HG03457 (cell line): ENCODE measurements at regions not wholly inside any gene's neighbourhood (a gene's known extent, or its start where the extent isn't known, plus 50 kb on each side); places are given as distances from the start of the nearest gene placed in this dataset.

Experiments used
- ATAC-seq: cut with Tn5 transposase; IDR thresholded peaks from one replicate; pipeline ENCODE4 v1.9.1; 2021; ENCODE audit warnings: moderate number of reproducible peaks; ENCODE audit not compliant: unreplicated experiment

DNA sequence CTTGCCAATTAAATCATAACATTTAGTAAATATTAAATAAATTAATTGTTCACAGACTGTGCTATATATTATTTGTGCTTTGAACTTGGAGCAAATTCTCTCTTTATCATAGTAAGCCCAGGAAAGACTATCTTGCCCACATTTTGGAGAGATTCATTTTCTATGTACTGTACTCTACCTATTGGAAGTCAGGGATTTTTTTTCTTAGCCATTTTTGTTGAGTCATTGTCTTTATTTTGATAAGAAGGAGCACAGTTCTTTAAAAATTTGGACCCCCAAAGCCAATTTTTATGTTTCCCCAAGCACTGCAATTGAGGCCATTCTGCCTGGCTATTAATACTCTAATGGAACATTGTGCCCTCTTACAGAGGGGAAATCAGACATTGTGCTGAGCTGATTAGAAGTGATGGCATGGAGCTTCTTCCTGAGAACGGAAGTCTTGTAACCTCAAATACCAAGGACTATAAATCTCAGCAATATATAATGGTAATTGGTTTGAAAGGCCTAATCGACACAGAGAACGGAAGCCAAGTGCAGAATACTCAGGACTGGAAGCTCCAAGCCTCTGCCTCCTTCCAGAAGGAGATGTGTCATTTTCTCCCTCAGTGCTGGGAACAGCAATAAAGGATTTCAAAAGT, 188.8 kb upstream of the PAPPA start:
- ATAC-seq, result no peak

DNA sequence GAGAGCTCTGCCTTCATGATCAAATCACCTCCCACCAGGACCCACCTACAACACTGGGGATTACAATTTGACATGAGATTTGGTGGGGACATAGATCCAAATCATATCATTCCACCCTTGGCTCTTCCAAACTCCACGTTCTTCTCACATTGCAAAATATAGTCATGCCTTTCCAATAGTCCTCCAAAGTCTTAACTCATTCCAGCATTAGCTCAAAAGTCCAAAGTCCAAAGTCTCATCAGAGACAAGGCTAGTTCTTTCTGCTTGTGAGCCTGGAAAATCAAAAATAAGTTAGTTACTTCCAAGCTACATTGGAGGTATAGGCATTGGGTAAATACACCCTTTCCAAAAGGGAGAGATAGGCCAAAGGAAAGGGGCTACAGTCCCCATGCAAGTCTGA, 186.9 kb upstream of the PAPPA start:
- no peak for ATAC-seq

DNA sequence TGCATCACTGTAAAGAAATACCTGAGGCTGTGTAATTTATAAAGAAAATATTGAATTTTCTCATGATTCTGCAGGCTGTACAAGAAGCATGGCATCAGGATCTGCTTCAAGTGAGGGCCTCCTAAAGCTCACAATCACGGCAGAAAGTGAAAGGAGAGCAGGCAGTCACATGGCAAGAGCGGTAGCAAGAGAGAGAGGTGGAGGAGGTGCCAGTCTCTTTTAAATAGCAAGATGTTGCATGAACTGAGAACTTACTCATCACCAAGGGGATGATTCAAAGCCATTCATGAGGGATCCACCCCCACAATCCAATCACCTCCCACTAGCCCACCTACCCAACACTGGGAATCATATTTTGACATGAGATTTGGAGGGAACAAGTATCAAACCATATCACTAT, 184.5 kb upstream of the PAPPA start:
- ATAC-seq, result no peak

DNA sequence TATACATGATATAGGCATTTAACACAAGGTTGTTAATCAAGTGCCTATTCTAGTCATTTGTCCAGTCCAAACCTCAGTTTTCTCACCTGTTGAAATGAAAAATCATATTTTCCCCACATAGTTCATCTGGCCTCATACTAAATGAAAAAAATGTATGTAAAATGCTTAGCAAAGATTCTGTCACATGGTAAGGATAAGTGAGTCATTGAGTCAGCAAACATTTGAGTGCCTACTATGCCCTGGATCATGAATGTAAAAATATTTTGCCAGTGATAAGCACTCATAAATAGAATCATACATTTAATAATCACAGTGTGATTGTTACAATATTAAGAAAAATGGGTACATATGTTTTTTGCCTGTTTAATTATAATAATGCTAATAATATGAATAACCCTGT, 181.2 kb upstream of the PAPPA start:
- ATAC-seq, result no peak

DNA sequence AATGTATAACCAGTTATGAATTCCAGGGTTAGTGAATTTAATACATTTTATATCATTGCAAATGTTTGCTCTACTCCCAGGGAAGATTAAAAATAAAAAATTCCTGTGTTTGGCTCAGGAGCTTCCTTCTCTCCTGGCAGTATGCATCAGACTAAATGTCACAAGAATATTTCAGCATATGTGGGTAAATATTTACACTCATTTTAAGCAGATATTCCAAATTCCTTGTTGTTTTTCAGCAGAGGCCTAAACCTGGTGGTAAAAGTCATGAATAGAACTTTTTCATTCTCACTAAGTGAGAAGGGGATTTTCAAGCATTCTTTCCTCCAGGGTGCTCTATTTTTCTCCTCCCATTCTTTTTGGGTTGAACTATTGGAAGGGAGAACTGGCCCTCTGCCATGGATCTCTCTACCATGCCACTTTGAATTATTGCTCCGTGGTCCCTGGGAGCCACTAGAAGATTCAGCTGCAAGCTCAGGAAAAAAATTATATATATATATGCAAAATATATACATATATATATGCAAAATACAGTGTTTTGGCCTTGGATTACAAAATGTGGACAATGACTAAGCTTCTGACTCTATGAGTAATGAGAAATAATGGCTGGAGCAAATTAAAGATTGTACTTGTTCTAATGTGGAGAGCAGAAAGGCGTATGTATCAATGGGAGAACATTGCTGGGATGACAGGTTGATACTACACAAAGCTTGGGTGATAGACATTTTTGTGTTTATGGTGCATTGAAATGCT, 180.6 kb upstream of the PAPPA start:
- ATAC-seq, result no peak

DNA sequence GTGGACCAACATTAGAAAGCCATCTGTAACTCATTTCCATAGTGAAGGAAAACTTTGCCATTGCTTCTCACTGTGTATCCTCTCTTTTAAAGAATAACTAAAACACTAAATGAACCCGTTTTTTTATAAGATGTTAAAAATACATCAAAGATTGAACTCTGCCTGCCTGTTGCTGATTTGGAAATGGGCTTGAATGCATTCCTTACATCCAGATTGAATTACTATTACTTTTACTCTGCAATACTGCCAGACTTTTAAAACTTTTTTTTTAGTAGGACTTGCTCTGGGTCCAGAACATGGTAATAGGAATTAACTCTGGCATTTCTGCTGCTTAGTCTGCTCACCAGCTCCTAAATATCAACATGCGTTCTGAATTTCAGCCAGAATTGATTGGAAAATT, 176.8 kb upstream of the PAPPA start:
- no peak for ATAC-seq

DNA sequence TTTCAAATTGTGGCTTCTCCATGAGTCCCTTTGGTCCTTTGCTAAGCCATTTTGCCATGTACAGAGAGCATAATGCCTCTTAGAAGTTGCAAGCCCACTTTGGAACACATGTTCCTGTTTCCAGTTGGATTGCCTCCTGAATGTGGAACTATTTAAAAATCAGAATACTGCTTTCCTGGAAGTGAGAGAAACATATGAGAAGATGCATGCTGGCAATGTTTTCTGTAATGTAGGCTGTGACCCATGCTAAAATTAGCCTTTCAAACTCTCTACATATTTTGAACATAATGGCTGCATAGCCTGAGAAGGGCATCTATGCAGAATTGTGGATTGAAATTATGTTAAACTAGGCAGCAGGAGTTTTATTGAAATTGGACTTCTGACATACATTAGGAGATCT, 175.5 kb upstream of the PAPPA start:
- ATAC-seq, result no peak

DNA sequence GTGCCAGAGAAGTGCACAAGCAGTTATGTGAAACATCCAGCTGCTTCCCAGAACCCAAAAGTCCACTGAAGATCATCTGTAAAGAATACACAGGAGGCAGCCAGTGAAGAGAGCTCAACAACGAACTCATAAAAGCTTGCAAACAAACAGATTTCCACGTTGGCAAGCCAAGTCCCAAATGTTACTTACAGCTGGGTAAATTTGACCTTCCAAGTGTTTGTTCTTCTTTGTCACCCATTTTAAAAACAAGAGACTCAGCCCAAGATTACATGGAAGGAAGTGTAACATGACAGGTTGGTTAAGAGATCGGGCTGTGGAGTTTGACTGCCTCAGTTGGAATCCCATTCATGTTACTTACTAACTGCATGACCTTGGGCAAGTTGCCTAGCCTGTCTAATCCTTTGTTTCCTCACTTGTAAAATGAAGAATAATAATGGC, 174.9 kb upstream of the PAPPA start:
- no peak for ATAC-seq

DNA sequence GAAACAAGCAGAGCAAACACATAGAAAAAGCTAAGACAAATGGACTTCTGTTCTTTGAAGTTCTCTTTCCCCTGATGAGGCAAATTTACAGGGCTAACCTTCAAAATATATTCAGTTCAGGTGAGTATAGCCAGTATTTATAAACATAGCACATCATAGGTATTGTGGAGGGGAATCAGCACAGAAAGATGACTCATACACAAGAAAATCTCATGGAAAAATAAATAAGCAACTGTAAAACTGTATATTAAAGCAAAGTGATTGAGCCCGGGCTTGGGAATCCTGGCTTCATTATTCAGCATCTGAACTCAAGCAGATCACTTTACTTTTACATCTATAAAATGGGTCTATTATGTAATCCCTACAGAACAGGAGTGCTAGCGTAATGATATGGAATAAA, 173.5 kb upstream of the PAPPA start:
- no peak for ATAC-seq

DNA sequence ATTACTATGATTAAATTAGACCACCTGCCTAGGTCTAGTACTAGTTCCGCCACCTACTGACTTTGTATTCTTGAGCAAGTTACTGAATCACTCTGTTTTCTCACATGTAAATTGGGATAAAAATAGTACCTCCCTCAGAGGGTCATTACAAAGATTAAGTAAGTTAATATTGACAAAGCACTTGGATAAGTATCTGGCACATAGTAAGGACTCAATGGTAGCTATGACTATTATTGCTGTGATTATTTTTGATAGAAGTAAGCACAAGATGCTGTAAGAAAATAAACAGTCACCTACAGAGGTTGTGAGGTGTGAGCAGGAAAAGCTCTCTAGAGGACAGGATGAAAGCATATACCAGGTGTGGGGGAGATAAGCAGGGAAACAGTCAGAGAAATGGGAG, 173.1 kb upstream of the PAPPA start:
- ATAC-seq, result no peak

DNA sequence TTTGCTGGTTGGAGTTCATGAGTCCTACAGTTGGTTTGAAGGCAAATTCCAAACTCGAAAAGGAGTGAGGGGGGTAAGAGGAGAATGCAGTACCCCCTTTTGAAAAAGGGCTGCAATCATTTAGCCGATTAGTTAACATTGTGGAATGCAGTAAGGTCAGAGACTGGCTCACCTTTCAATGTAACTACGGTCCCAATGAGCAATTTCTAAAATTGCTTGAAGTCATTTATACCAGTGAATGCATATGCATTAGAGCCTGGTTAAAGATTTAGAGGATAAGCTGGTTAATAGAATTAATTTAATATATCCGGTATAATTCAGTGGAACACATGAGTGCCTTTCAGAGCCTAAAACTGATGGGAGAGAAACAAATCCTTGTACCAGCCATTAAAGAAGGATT, 172.6 kb upstream of the PAPPA start:
- ATAC-seq, result no peak

DNA sequence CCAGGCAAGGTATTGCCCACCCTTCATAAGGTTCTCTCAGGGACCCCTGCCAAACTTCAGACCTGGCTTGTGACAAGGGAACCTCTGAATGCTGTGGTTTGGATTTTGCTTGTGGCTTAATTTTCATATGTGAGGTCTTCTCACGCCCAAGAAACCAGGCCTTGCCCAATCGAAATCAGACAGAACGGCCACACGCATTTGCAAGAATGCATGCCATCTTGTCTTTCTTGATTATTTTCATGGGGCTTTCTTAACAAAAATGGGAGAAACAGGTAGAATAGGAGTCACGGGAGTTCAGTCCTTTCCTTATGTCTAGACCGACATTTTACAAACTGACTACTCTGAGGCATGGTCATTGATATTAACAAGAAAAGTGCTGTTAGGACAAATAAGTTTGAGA, 170.2 kb upstream of the PAPPA start:
- no peak for ATAC-seq

DNA sequence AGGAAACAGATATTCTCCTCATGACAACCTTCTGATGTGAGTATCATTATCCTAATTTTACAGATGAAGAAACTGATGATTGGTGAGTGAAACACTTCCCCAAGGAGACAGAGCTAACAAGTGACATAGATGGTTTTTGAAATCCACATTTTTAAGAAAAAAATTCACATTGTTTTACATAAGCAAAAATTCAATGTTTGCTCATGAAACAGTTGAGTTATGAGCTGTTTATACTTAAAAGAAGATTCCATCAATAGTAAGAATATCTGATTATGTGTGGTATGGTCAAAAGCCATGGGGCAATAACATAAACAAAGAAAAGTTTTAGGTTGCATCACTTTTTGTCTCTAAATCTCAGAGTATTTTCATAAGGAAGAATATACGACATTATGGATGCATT, 167.9 kb upstream of the PAPPA start:
- no peak for ATAC-seq

DNA sequence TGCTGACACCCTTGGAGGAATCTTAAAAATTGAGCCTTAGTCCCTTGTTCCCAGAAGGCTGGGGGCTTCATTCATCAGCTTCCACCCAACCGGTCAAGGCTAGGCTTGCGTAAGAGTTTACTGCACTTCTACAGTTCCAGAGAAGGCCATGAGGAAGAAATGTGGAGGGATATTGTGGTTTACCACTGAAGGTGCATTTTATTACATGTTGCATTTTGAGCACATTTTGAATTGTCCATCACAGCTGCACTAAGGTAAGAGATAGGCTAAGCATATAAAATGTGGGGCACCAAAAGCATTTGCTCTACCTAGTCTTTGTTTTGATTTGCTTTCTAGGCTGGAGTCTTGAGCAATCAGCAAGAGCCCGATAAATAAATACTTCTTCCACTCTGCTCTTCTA, 167.1 kb upstream of the PAPPA start:
- ATAC-seq, result no peak

DNA sequence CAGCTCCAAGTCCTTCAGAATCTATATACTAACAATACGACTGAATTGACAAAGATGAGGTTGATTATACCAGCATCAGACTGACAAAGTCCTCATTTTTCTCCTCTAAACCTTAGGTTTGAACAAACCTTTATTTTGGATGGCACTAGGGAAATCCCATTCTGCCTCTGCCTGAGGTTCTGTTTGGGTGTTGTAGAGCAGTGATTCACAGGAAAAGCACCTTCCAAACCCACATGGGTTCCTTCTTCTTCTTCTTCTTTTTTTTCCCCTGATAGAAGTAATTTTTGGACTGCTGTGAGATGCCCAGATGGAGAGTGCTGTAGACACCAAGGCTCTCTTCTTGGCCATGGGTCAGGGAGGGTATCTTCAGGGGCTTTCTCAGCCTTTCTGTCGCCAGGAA, 164.9 kb upstream of the PAPPA start:
- ATAC-seq, result no peak

DNA sequence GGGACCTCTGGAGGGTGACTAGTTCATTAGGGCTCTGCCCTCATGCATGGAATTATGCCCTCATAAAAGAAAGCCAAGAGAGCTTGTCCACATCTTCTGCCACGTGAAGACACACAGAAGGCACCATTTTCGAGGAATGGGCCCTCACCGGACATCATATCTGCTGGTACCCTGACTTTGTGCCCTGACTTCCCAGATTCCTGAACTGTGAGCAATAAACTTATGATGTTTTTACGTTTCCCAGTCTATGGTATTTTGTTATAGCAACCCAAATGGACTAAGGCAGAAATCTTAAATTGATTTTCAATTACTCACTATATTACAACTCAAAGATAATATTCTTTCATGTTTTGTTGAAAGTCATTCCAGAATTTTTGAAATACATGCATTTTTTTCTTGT, 163.8 kb upstream of the PAPPA start:
- ATAC-seq, result no peak

DNA sequence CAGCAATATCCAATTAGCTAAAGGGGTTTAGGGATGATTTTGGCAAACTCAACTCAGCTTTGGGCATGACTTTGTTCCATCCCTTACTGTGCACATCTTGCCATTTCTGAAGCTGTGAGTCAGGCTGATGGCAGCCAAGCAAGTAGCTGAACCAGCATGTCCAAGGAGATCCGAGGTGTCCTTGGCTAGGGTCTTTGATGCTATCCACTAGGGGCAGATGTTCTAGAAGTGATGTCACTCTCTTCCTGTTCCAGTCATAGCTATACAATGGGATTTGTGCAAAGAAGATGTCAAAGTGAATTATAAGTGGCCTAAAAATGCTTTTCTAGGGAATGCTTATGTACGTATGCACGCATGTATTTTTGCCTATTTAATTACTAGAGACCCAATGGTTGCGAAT, 160.8 kb upstream of the PAPPA start:
- ATAC-seq, result no peak

DNA sequence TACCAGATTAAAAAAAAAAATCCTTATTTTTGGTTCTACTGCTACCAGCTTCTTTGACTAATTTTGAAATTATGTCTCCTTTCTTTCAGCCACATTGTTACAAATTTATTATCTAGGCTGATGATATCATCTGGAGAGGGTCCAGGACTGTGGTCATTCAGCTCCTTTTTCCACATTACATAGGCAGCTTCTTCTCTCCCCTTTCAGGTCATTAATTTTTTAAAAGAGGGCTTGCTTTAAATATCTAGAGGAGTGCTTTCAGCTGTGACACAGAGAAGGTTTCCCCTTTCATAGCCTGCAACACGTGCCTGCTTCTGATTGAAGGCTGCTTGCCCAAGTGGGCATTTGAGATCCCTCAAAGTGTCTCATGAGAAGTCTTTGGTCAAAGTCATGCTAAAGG, 155.7 kb upstream of the PAPPA start:
- ATAC-seq, result no peak

DNA sequence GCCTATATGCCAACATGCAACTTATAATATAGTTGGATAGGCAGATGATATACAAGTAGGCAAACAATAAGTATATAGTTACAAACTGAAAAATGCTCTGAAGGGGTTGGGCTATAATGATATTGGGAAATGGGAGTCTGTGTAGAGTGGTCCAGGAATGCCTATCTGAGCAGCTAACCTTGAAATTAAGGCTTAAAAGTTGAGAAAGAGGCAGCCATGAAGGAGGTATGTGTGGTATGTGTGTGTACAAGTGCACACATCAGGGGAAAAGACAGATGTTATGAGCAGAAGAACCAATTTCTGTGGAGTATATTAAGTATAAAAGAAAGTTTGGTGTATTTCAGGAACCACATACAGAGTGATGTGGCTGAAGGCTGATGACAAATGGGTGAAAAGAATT, 154.9 kb upstream of the PAPPA start:
- ATAC-seq, result no peak

DNA sequence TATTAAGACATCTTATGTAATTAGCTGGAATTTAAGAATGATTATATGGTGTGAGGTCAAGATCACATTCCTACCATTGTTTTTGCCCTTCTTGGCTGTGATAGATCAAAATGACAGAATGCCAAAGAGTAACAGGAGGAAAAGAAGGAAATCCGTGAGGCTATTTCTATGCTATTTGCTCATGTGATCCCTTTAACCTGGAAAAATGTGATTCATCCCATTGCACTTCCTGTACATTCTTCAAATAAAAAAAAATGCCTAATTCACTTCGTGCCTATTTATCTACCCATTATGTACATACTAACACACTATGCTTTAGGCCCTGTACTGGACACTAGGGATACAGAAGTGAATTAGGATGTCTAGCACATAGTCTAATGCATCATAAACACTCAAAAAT, 154.1 kb upstream of the PAPPA start:
- no peak for ATAC-seq

DNA sequence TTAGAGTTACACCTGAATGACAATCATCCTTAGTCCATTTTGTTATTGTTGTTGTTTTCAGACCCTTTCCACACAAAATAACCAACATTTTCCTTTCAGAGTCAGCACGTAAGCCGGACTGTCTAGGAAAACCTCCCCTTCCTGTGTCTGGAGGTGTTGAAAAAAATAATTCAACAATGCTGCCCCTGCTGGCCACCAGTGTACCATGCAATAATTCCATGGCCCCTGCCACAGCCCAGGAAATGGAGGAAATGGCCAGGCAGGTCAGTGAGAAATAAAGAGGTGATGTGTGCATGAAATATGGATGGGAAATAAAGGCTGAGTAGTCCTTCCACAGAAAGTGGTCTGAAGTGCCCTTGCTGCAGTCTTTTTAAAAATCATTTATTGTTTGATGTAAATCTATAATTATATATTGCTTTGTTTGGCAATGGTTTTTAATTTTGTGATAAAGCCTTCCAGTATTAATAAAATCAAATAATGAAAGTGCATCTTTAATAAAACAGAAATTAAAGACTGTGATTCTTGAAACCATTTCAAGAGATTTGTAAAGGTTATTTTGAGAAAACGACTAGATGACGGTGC, 152.8 kb upstream of the PAPPA start:
- peak; percentile 58 for ATAC-seq

DNA sequence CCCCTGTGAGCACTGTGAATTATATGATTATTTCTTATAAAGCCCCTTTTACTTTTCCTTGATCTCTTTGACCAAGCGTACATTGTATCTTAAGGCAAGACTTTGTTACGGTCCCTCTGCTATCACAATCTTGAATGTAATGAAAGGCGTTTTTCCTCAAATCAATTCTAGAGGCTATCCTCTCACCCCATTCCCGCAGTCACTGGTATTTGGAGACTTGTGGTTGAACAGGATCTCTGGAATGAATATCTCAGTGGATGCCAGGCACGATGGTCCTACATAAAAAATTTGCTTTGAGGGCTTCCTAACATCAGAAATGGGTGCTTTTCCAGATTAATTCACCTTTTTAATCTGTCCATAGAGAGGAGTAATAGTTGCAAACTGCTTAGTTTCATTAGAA, 151.4 kb upstream of the PAPPA start:
- ATAC-seq, result no peak

DNA sequence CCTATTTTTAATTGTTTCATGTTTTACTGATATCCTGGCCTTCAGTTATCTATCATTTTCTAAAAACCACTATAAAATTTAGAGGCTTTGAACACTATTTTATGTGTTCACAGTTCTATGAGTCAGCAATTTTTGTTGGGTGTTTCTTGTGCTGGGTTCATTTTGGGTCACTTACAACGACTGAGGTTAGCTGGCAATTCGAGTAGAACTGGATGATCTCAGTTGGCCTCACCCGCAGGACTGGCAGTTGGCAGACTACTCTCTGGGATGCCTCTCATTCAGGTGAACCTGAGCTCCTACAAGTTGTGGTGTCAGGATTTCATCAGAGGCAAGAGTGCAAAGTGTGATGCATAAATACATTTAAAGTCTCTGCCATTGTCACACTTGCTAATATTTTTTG, 151.0 kb upstream of the PAPPA start:
- no peak for ATAC-seq
